DOHH2 (cell line): ENCODE measurements at regions not wholly inside any gene's neighbourhood (a gene's known extent, or its start where the extent isn't known, plus 50 kb on each side); places are given as distances from the start of the nearest gene placed in this dataset.

Source experiments
- H3F3A ChIP-seq: fragments of 200-600 bp; sonication (generic), shearing (Covaris generic); 2 replicates; pipeline ENCODE4 v1.6.0; 2016; ENCODE audit warnings: antibody characterized with exemption, mild to moderate bottlenecking; ENCODE audit not compliant: control insufficient read depth, insufficient read depth
- H3K27ac ChIP-seq: fragments of 200-600 bp; sonication (generic); 2 replicates; pipeline ENCODE4 v1.5.1; 2014; ENCODE audit warnings: low read depth, mild to moderate bottlenecking, low read length, moderate library complexity
- H3K27me3 ChIP-seq: fragments of 200-600 bp; sonication (generic); 2 replicates; pipeline ENCODE4 v1.6.1; 2014; ENCODE audit warnings: mild to moderate bottlenecking, low read length, mixed read lengths; ENCODE audit not compliant: control insufficient read depth
- H3K36me3 ChIP-seq: fragments of 200-600 bp; sonication (generic); 2 replicates; pipeline ENCODE4 v1.6.1; 2014; ENCODE audit warnings: mild to moderate bottlenecking, low read length, moderate library complexity, mixed read lengths; ENCODE audit not compliant: control insufficient read depth
- H3K4me1 ChIP-seq: fragments of 200-600 bp; sonication (generic); 2 replicates; pipeline ENCODE4 v1.6.1; 2014; ENCODE audit warnings: mild to moderate bottlenecking, low read length, mixed read lengths; ENCODE audit not compliant: control insufficient read depth
- H3K4me2 ChIP-seq: fragments of 200-600 bp; sonication (generic); 2 replicates; pipeline ENCODE4 v1.6.0; 2014; ENCODE audit warnings: mild to moderate bottlenecking, low read length, moderate library complexity
- H3K4me3 ChIP-seq: fragments of 200-600 bp; sonication (generic); 2 replicates; pipeline ENCODE4 v1.5.1; 2014; ENCODE audit warnings: mild to moderate bottlenecking, low read length, mixed read lengths
- H3K79me2 ChIP-seq: fragments of 200-600 bp; sonication (generic); 2 replicates; pipeline ENCODE4 v1.6.1; 2014; ENCODE audit warnings: mild to moderate bottlenecking, low read length, mixed read lengths; ENCODE audit not compliant: control insufficient read depth
- H3K9me2 ChIP-seq: fragments of 200-600 bp; sonication (generic); replicated peaks from 2 replicates; pipeline ENCODE4 v1.6.1; 2014; ENCODE audit warnings: mild to moderate bottlenecking, low read length, mixed read lengths; ENCODE audit not compliant: control insufficient read depth
- H3K9me3 ChIP-seq: fragments of 200-600 bp; sonication (generic); 2 replicates; pipeline ENCODE4 v1.6.1; 2014; ENCODE audit warnings: antibody characterized with exemption, low read length, mixed read lengths; ENCODE audit not compliant: control insufficient read depth, insufficient read depth
- H4K20me1 ChIP-seq: fragments of 200-600 bp; sonication (generic); 2 replicates; pipeline ENCODE4 v1.6.0; 2014; ENCODE audit warnings: low read depth, mild to moderate bottlenecking, antibody characterized with exemption, low read length, moderate library complexity; ENCODE audit not compliant: control insufficient read depth, insufficient read depth
- EZH2phosphoT487 ChIP-seq: fragments of 200-600 bp; sonication (generic); IDR thresholded peaks from 2 replicates; pipeline ENCODE4 v1.6.1; 2017; ENCODE audit warnings: borderline replicate concordance, mild to moderate bottlenecking, antibody characterized with exemption, low read length, moderate library complexity, mixed read lengths
- TF ChIP-seq, protein P1 (sequence below): fragments of 200-600 bp; sonication (generic); IDR thresholded peaks from one replicate; pipeline ENCODE4 v1.5.1; 2014; ENCODE audit warnings: antibody characterized with exemption, mild to moderate bottlenecking, low read depth, low read length; ENCODE audit not compliant: poor library complexity, severe bottlenecking

DNA sequence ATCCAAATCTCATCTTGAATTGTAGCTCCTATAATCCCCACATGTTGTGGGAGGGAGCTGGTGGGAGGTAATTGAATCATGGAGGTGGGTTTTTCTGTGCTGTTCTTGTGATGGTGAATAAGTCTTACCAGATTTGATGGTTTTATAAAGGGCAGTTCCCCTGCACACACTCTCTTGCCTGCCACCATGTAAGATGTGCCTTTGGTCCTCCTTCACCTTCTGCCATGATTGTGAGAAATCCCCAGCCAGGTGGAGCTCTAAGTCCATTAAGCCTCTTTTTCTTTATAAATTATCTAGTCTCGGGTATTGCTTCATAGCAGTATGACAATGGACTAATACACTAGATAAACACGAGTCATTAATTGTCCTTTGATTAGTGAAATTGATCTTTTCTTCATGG lies 214.5 kb upstream of the CFAP20DC start:
- H3F3A ChIP-seq = peaks cover 4% of the 10 kb centered on the region; the same call in 1 of the 2 replicates
- no peaks in the 10 kb centered on the region for H3K27me3 ChIP-seq
- peaks cover 24% of the 10 kb centered on the region; the same call in 1 of the 2 replicates for H3K9me3 ChIP-seq
- H3K27ac ChIP-seq = no peak overlapping the region
- peaks cover 41% of the 10 kb centered on the region for H3K4me1 ChIP-seq
- H3K4me3 ChIP-seq = no peak overlapping the region
- H3K4me2 ChIP-seq = no peak overlapping the region
- H3K79me2 ChIP-seq = no peaks in the 10 kb centered on the region
- no peaks in the 10 kb centered on the region for H3K9me2 ChIP-seq
- H3K36me3 ChIP-seq = peaks cover 8% of the 10 kb centered on the region
- H4K20me1 ChIP-seq = no peaks in the 10 kb centered on the region
- no peak for TF ChIP-seq EZH2phosphoT487

DNA sequence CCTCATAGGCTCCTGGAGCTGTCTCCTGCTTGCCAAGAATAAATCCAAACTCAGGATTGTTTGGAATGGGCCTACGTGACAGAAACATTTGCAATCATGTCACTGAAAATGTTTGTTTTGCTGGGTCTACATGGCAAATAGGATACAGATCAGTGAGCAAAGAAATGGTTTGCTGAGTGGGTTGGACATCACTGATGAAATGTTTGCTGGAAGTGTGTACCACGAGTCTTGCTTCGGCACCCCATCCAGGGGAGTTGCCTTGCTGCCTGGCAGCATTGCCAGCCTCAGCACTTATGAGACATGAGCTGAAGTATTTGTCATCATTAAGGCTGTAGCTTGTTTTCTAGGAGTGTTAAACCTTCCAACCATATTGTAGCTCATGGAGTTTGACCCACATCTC lies 213.3 kb upstream of the CFAP20DC start:
- Histone ChIP-seq H3K9me3 (peaks cover 24% of the 10 kb centered on the region; the same call in 1 of the 2 replicates), H3F3A (peaks cover 4% of the 10 kb centered on the region; the same call in 1 of the 2 replicates), H3K36me3 (peaks cover 8% of the 10 kb centered on the region), H3K4me3 (peak overlapping the region; percentile 42), H3K4me2 (peak overlapping the region; percentile 64), H3K27me3 (no peaks in the 10 kb centered on the region), H4K20me1 (no peaks in the 10 kb centered on the region), H3K79me2 (no peaks in the 10 kb centered on the region), H3K4me1 (peaks cover 34% of the 10 kb centered on the region), H3K27ac (peak overlapping the region; percentile 81), H3K9me2 (no peaks in the 10 kb centered on the region)
- TF ChIP-seq, protein P1, sequence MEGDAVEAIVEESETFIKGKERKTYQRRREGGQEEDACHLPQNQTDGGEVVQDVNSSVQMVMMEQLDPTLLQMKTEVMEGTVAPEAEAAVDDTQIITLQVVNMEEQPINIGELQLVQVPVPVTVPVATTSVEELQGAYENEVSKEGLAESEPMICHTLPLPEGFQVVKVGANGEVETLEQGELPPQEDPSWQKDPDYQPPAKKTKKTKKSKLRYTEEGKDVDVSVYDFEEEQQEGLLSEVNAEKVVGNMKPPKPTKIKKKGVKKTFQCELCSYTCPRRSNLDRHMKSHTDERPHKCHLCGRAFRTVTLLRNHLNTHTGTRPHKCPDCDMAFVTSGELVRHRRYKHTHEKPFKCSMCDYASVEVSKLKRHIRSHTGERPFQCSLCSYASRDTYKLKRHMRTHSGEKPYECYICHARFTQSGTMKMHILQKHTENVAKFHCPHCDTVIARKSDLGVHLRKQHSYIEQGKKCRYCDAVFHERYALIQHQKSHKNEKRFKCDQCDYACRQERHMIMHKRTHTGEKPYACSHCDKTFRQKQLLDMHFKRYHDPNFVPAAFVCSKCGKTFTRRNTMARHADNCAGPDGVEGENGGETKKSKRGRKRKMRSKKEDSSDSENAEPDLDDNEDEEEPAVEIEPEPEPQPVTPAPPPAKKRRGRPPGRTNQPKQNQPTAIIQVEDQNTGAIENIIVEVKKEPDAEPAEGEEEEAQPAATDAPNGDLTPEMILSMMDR = no peak
- TF ChIP-seq EZH2phosphoT487 = no peak

DNA sequence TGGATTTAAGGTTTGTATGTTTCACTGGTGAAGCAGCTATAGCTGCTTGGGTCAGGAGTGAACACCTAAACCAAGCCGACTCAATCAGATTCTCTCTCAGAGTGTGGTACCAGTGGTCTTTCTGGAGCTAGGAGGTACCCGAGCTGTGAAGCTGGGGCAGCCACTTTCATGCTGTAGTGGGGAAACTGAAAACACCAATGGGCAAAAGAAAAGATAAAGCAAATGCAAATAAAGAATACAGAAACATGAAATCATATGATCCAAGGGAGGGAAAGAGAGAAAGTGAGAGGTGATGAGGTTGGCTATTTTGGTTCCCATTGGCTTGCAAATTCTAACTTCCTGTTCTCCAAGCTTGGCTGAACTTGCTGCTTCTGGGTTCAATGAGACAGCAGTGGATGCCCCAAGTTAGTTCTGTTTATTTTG lies 212.3 kb upstream of the CFAP20DC start:
- peaks cover 8% of the 10 kb centered on the region for H3K36me3 ChIP-seq
- H3K4me1 ChIP-seq = peaks cover 28% of the 10 kb centered on the region
- no peaks in the 10 kb centered on the region for H4K20me1 ChIP-seq
- no peaks in the 10 kb centered on the region for H3K9me2 ChIP-seq
- no peak for TF ChIP-seq EZH2phosphoT487
- TF ChIP-seq, protein P1 = no peak
- H3K27me3 ChIP-seq = no peaks in the 10 kb centered on the region
- peaks cover 4% of the 10 kb centered on the region; the same call in 1 of the 2 replicates for H3F3A ChIP-seq
- H3K4me3 ChIP-seq = peak overlapping the region; percentile 42
- peak overlapping the region; percentile 64 for H3K4me2 ChIP-seq
- H3K27ac ChIP-seq = peak overlapping the region; percentile 81
- H3K9me3 ChIP-seq = peaks cover 24% of the 10 kb centered on the region; the same call in 1 of the 2 replicates
- H3K79me2 ChIP-seq = no peaks in the 10 kb centered on the region

DNA sequence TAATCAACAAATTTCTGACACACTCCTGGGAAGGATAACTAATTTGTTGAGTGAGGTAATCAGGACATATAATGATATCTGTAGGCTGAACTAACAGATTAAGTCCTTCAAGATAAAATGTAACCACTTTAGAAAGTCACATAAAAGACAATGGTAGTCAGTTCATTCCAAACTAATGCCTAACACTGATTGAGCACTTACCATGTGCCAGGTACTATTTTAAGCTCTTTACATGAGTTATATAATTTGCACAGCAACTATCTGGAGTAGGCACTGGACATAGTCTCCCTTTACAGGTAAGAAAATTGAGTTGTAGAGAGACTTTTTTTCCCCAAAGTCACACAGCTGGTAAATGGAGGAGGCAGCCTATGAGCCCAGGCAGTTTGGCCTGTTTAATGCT lies 211.2 kb upstream of the CFAP20DC start:
- H3K4me1 ChIP-seq = peaks cover 33% of the 10 kb centered on the region
- H3K4me2 ChIP-seq = no peak overlapping the region
- H3K27me3 ChIP-seq = no peaks in the 10 kb centered on the region
- no peak overlapping the region for H3K4me3 ChIP-seq
- no peak for TF ChIP-seq EZH2phosphoT487
- TF ChIP-seq, protein P1 = no peak
- H3K36me3 ChIP-seq = peaks cover 8% of the 10 kb centered on the region
- H3K27ac ChIP-seq = no peak overlapping the region
- H3K9me2 ChIP-seq = no peaks in the 10 kb centered on the region
- H4K20me1 ChIP-seq = no peaks in the 10 kb centered on the region
- H3K9me3 ChIP-seq = peaks cover 24% of the 10 kb centered on the region; the same call in 1 of the 2 replicates
- no peaks in the 10 kb centered on the region for H3K79me2 ChIP-seq
- H3F3A ChIP-seq = peaks cover 4% of the 10 kb centered on the region; the same call in 1 of the 2 replicates
